ENCODE measurements at regions not wholly inside any gene's neighbourhood (a gene's known extent, or its start where the extent isn't known, plus 50 kb on each side); places are given as distances from the start of the nearest gene placed in this dataset.
"Not testable (repeated sequence)": the region's sequence is repeated elsewhere in the genome, so short reads cannot be mapped to it uniquely, and the experiment has no call there.

DNA sequence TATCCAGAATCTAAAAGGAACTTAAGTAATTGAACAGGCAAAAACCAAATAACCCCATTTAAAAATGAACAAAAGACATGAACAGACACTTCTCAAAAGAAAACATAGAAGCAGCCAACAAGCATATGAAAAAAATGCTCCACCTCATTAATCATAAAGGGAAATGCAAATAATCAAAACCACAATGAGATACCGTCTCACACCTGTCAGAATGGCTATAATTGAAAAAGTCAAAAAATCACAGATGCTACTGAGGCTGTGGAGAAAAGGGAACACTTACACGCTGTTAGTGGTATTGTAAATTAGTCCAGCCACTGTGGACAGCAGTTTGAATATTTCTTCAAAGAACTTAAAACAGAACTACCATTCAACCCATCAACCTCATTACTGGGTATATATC, 220.7 kb downstream of the MEX3B start:
- no peak for DNase-seq (ENCODE audit: low read depth, low spot score)

DNA sequence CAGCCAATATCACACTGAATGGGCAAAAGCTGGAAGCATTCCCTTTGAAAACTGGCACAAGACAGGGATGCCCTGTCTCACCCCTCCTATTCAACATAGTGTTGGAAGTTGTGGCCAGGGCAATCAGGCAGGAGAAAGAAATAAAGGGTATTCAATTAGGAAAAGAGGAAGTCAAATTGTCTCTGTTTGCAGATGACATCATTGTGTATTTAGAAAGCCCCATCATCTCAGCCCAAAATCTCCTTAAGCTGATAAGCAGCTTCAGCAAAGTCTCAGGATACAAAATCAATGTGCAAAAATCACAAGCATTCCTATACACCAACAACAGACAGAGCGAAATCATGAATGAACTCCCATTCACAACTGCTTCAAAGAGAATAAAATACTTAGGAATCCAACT, 223.2 kb downstream of the MEX3B start:
- not testable (repeated sequence) for DNase-seq (ENCODE audit: low read depth, low spot score)

DNA sequence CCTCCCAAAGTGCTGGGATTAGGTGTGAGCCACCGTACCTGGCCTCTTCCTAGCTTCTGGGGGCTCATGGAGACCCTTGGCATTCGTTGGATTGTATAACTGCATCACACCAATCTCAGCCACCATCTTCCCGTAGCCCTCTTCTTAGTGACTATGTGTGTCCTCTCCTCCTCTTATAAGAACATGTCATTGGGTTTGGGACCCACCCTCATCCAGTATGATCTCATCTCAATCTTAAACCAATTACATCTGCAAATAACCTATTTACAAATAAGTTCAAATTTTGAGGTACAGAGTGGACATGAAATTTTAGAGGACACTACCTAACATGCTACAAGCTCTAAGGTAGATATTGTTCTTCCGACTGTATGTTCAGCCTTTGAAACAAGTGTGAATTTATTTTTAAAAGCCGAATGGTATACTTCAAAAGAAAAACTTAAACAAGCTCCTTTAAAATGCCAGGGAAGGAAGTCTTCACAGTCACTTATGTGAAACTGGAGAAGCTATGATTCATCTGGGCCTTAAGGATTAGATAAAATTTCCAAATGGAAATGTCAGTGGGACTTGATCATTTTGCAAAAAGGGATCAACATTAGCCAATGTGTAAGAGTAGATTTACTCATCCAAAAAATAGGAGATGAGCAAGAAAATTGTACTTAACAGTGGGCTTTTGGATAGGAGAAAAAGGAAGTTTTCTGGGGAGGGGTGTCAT, 225.7 kb downstream of the MEX3B start:
- no peak for DNase-seq (ENCODE audit: low read depth, low spot score)

DNA sequence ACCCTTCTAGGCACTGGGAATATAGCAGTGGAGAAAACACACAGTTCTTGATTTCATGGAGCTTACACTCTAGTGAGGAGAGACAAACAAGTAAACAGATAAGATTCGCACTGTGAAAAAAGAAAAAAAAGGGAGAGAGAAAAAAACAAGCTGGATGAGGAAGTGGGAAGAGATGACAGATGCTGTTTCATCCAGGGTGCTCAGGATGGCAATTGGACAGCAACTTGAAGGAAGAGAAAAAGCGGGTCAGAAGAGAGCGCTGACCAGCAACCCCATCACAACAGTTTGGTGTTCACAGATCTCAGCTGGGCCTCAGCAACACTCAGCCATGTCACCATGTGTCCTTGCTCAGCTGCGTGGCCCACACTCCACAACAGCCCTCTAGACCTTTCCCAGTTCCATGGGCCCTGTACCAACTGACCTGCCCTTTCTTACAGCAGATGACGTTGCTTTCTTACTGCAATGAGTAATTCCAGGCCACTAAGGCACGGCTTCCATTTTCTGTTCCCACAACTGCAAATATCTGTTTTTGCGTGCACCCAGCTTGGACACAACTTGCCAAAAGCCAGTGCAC, 230.8 kb downstream of the MEX3B start:
- DNase-seq (ENCODE audit: low read depth, low spot score) = no peak

DNA sequence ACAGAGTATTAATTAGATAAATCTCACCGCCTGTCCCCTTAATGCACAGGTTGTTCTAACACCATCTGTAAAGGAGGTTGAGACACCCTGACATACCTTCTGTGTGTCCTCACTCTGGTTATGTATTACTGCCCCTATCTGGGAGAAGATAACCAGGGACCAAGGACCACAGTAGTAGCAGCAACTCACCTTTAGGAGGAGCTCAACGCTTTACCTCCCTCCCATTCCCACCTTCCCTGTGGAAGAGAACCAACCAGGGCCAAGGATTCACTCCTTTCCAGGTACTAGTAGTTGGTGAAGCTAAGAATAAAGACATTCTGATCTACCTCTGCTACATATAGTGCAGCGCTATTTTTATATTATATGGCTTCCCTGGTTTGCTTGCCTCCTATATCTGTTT, 232.6 kb downstream of the MEX3B start:
- no peak for DNase-seq (ENCODE audit: low read depth, low spot score)

DNA sequence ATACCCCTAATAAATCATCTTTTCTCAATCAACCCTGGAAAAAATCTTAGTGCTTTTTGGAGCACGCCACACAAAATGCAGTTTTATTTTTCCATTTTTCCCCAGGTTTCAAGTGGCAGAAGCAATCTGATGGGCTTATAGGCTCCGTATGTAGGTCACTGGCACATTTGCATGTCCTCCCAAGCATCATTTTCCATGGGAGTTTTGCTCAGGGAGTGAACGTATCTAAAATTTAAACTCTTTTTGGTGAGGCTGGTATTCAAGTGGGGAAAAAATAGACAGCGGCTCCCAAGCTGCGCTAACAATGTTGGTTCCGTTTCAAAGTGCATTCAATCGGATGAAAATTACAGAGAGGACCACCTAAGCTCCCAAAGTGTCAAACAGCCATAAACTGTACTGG, 233.4 kb downstream of the MEX3B start:
- DNase-seq (ENCODE audit: low read depth, low spot score) = no peak

DNA sequence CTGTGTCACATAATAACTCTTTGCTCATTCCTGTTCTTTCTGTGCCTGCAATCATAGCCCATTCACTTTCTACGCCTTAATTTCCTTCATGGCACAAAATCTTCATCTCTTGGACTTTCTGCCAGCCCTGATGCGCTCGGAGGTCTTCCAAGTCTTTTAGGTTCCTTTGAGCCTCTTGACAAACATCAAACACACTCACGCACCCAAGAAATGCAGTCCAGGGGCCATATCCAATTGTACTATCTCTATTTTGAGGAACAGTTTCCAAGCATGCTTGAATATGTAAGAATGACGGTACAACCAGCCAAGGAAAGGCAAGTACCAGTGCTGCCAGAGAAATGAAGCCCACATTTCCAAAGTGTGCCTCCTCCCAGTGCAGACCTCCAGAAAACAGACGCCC, 234.1 kb downstream of the MEX3B start:
- no peak for DNase-seq (ENCODE audit: low read depth, low spot score)

DNA sequence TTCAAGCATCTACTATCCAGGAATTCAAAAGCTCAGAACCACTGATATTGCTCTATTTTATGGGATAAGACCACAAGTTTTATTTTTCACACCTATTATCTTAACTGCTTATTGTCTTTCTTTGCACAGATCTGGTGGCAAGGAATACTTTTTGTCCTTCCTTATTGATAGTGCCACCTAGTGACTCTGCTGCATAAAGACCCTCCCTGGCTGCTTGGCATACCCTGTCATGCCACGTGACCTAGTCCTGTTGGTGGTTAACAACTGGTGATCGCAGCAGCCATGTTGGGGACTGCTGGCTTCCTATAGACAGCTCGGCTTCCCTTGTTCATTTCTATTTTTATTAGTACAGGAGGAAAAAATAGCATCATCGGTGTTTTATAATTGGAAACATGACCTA, 236.3 kb downstream of the MEX3B start:
- DNase-seq (ENCODE audit: low read depth, low spot score) = no peak

DNA sequence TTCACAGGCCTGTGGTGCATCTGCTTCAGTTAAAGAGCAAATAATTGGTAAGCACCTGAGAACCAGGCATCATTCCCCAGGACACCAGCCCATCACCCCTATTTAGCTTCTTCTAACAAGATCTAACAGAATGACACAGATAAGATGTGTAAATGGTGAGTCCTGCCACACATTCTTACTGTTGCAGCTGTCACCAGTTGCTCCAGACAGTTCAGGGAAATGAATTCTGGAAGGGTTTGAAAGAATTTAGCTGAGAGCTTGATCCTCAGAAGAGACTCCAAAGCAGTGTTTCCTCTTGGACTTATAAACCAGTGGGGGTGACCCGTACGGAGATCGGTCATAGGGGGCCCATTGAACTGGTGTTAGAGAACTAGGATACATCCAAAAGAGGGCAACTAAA, 238.0 kb downstream of the MEX3B start:
- DNase-seq (ENCODE audit: low read depth, low spot score) = no peak

DNA sequence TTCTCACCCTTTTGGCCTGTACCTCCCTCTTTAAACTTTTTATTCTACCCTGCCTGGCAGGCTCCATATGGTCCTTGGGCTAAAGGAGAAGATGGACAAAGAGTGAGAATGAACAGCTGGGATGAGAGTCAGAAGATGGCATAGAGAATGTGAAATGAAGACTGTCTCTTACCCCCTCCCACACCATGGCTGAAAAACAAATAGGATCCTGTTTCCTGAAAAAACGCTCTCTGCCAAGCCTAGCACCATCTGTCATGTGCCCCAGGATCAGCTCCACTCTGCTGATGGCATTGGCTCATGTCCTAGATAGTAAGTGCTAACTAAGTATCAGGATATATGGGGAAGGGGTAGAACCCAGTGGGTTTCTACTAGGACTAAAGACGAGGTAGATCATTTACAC, 238.6 kb downstream of the MEX3B start:
- no peak for DNase-seq (ENCODE audit: low read depth, low spot score)

DNA sequence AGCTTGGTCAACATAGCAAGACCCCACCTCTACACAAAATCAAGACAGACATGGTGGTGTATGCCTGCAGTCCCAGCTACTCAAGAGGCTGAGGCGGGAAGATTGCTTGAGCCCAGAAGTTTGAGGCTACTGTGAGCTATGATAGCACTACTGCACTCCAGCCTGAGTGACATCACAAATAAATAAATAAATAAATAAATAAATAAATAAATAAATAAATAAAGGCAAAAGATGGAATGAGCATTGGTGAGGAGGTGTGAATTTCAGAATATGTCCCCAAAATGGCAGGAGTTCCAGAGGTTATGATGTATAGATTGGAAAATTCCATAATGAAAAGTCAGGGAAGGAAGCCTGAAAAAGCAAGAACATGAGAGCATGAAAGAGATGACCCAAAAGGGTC, 249.9 kb downstream of the MEX3B start:
- DNase-seq (ENCODE audit: low read depth, low spot score) = no peak

DNA sequence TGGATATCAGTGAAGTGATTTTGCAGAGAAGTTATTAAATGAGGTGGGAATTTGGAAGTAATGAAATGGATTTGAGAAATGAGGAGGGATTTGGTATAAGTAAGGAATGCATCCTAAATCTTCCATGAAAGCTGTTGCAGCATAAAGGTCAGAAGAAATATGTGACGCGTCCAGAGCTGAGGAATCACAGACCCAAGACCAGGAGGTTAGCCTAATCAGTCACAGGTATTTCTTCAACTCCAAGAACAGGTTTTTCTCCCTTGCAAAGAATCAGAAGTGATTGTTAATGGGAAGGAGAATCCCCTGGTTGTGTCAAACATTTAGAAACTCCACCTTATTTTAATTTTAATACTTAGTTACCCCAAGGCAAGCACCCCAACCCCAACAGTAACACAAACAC, 253.2 kb downstream of the MEX3B start:
- no peak for DNase-seq (ENCODE audit: low read depth, low spot score)

DNA sequence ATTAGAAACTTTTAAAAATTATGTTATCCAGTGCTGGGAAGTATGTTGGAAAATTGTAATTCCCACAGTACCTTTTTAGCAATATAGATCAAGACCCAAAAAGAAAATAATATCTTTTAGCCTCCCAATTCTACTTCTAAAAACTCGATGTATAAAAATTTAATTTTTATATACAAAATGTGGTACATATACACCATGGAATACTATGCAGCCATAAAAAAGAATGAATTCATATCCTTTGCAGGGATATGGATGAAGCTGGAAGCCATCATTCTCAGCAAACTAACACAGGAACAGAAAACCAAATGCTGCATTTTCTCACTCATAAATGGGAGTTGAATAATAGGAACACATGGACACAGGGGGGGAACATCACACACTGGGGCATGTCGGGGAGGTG, 254.5 kb downstream of the MEX3B start:
- not testable (repeated sequence) for DNase-seq (ENCODE audit: low read depth, low spot score)

DNA sequence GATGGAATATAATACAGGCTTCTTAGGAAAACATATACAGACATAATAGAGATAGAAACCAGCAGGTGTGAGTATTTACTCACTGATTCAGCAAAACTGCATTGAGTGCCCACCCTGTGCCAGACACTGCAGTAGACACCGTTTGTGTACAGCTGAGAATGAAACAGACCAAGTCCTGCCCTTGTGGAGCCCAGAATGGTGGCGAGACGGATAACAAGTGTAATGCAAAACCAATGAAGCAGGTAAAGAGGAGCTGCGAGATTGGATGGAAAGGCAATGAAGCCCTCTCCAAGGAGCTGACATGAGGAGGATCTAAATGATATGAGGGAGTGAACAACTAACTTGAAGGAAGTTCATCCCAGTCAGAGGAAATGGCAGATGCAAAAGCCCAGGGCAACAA, 256.4 kb downstream of the MEX3B start:
- DNase-seq (ENCODE audit: low read depth, low spot score) = no peak

DNA sequence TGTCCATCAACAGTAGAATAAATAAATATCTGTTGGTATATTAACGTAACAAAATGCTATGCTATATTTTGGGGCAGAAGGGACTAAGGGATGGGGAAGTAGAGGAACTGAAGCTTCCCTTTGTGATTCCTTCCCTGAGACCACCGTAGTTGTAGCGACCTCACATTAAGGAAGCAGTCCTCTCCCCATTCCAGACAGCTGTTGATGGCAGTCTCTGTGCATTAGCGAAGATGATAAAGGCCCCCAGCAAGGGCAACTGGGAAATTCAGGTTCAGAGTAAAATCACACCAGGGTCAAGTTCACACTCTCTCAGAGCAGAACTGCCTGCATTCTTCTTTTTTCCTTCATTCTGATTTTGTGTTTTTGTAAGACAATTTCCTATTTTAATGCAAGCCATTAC, 259.0 kb downstream of the MEX3B start:
- no peak for DNase-seq (ENCODE audit: low read depth, low spot score)

DNA sequence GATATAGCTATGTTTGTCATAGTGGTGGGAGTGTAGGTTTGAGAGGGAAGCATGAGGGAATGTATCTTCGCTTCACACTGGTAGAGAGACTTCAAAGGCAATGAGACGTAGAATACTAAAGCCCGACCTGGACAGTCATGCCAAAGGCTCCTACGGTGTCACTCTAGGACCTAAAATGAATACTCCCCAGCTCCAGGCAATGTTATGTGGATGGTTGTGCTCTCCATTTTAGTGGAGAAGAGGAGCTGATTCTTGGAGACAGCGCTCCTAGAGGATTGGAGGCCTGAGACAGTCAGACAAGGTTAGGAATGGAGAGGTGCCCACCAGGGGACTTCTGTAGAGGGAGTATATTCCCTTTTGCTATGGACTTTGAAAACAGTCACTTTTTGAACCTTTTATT, 260.1 kb downstream of the MEX3B start:
- no peak for DNase-seq (ENCODE audit: low read depth, low spot score)

DNA sequence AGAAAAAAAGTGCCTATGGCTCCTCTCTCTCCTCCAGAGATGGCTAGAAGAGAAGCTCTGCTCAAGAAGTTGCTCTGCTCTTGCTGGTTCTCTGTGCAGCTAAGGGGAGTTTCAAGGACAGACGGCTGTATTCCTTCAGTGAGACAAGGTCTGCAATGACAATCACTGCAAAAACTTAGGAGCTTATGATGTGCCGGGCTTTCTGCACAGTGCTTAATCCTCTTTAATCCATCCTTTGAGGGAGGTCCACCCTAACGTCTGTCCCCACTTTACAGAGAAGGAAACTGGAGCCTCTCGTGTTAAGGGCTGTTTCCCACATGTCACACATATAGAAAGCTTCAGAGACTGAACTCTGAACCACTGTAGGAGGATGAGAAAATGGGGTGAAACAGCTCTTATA, 260.6 kb downstream of the MEX3B start:
- DNase-seq (ENCODE audit: low read depth, low spot score) = no peak

DNA sequence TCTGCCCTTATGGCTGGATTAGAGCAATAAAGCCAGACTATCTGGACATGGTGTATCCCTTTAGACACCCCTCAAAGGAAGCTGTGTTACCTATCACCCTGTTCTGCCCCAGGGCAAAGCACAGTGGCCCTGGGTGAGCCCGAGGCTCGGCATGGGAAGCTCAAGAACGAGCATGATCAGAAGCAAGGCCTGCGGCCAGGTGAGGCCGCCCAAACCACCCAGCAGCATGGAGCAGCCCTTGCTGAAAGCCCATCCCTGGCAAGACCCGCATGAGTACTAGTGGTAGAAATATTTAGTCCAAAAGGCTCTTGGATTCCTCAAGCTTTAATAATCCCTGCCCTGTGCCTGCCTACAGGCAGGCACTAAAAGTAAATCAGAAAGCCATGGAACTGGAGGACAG, 261.1 kb downstream of the MEX3B start:
- DNase-seq (ENCODE audit: low read depth, low spot score) = no peak

DNA sequence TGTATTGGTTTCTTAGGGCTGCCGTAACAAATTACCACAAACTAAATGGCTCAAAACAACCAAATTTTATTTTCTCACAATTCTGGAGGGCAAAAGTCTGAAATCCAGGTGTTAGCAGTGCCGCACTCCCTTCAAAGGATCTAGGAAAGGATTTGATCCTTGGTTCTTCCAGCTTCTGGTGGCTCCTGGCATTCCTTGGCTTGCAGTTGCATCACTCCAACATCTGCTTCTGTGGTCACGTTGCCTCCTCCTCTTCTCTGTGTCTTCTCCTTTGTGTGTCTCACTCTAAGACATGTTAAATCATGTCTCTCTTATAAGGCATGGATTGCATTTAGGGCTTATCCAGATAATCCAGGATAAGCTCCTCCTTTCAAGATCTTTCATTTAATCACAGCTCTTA, 262.2 kb downstream of the MEX3B start:
- no peak for DNase-seq (ENCODE audit: low read depth, low spot score)

DNA sequence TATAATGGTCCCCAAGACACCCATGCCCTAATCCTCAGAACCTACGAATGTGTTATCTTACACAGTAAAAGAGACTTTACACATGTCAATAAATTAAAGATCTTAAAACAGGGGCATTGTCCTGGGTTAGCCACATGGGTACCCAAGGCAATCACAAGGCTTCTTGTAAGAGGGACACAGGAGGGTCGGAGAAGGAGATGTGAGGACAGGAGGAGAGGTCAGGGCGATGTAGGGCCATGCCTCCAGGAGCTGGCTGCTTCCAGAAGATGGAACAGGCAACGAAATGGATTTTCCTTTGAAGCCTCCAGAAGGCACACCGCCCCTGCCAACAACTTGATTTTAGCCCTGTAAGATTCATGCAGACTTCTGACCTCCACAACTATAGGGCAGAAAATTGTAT, 262.7 kb downstream of the MEX3B start:
- DNase-seq (ENCODE audit: low read depth, low spot score) = no peak

DNA sequence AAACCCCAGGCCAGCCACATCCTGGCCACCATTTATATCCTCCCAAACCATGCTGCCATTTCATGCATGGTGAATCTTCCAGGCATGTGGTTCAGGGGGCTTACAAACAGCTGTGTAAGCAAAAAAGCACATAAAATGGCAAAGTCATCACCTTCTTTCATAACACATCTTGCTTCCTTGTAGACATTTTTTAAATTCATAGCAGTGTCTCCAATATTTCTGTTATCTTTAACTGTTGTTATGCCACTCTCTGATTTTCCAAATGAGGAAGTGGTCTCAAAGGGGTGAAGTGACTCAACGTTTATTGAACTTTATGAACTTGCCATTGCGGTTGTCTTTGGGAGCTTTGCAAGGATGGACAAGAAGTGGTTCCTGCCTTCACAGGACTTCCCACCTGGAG, 264.4 kb downstream of the MEX3B start:
- DNase-seq (ENCODE audit: low read depth, low spot score) = no peak

DNA sequence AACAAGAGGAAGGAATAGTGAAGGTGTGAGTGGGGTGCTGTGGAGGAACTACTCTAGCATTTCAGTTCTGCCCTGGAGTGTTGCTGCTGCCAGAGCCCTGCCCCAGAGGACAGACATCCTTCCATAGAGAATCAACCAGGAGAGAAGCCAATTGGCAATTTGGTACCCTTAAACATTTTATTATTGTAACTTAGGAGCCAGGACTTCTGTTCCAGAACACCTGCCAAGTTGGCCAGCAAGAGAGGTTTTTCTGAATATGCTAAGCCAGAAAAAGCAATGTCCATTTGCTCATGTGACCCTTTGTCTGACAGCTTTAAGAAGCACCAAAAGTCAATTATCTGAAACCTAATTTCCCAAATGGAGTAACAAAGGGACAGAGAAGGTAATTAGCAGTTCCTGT, 264.9 kb downstream of the MEX3B start:
- DNase-seq (ENCODE audit: low read depth, low spot score) = no peak

DNA sequence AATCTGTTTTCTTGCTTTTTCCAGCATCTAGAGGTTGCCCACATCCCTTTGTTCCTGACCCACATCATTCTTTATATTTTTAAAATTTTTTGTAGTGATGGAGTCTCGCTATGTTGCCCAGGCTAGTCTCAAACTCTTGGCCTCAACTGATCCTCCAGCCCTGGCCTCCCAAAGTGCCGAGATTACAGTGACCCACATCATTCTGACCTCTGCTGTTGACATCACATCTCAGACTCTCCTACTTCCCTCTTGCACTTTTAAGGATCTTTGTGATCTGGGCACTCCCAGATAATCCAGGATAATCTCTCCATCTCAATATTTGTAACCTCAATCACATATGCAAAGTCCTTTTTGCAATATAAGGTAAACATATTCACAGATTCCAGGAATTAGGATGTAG, 266.6 kb downstream of the MEX3B start:
- no peak for DNase-seq (ENCODE audit: low read depth, low spot score)

DNA sequence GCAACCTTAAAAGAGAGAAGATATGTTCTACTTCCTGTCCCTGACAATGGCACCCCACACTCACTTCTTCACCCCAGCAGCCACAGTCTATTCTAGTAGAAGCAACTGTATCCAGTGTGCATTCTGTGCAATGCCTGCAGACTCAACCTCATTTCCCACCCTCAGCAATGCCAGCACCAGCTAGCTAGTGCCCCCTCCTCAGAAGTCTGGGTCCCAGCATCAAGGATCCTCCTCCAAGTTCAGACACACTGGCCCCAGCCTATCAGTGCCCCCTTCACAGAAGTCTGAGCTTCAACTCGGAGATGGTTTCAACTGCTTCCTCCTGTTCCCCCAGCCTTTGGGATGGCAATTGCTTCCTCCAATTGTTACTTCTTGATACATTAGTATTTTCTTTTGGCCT, 268.3 kb downstream of the MEX3B start:
- no peak for DNase-seq (ENCODE audit: low read depth, low spot score)
